ENCODE measurements at regions not wholly inside any gene's neighbourhood (a gene's known extent, or its start where the extent isn't known, plus 50 kb on each side); places are given as distances from the start of the nearest gene placed in this dataset.

DNA sequence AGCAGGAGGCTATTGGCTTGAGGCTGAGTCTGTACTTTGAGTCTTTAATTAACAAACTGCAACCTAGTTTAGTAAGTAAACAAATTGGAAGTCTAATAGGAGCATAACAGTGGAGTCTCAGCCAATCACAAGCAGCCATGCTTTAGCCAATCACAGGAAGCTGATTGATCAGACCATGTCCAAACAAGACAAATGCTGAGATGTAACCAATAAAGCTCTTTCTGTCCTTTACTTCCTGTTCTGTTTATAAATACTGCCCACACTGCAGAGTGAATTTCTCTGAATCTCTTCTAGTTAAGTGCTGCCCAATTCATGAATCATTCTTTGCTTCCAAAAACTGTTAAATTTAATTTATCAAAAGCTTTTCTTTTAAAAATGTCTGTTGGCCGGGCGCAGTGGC, 146.6 kb upstream of the DLX2 start:
- Histone ChIP-seq H3K27me3 (ENCODE audit: insufficient read depth, low read length) (no peaks in the 10 kb centered on the region), H3K4me3 (ENCODE audit: low read depth, low read length) (no peak overlapping the region), H2BK120ac (ENCODE audit: insufficient read depth, low read length, poor library complexity) (no peak overlapping the region), H4K12ac (ENCODE audit: low read depth, low read length) (no peak overlapping the region), H4K91ac (ENCODE audit: low read depth, low read length) (peak overlapping the region; percentile 93), H3K23ac (ENCODE audit: low read length) (no peak overlapping the region), H3K4ac (ENCODE audit: low read depth, low read length) (no peak overlapping the region), H3K4me1 (ENCODE audit: control insufficient read depth in 1 of 2, insufficient read depth in 2 of 2, low read length in 2 of 2) (peaks cover 30 to 42% of the 10 kb centered on the region in 2 experiments), H3K18ac (ENCODE audit: low read length) (no peak overlapping the region), H2AK5ac (ENCODE audit: low read length) (no peak overlapping the region), H3K27ac (ENCODE audit: low read depth, low read length) (peak overlapping the region; percentile 88), H2BK12ac (ENCODE audit: low read length) (no peak overlapping the region), H3K79me1 (ENCODE audit: low read length) (peaks cover 50% of the 10 kb centered on the region), H3K4me2 (ENCODE audit: low read length) (no peak overlapping the region), H3K9me3 (ENCODE audit: insufficient read depth, low read depth, low read length) (no peaks in the 10 kb centered on the region), H3K36me3 (ENCODE audit: control insufficient read depth in 1 of 2, insufficient read depth in 2 of 2, low read length in 2 of 2) (no peaks in the 10 kb centered on the region), H2AFZ (ENCODE audit: insufficient read depth, low read length, poor library complexity) (no peak overlapping the region), H3K14ac (ENCODE audit: low read length) (no peak overlapping the region), H3K9ac (ENCODE audit: low read length) (no peak overlapping the region), H3K79me2 (ENCODE audit: control insufficient read depth, insufficient read depth, low read length, poor library complexity) (peaks cover 8% of the 10 kb centered on the region), H2BK5ac (ENCODE audit: low read depth, low read length, poor library complexity) (peak overlapping the region; percentile 37), H4K8ac (ENCODE audit: low read depth, low read length) (no peak overlapping the region)
- WGBS (ENCODE audit: extremely low coverage, insufficient coverage, insufficient read length): no CpG with 5 or more reads among the region's 2 CpGs
- DNase-seq: no peak

DNA sequence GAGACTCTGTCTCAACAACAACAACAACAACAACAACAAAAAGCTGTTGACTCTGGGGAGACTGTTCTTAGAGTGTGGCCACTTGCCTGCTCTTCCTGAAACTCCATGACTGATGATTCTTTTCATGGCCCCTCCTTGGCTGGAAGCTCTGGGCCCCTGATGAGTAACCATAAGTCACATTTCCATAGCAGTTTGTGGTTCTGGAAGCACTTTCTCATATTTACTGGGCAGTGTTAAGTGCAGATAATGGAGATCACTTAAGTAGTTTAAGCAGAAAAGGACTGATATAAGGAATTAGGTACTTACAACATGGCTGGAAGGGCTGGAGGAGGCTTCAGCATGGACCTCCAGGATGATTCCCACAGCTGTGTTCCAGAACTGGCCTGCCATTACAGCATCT, 147.3 kb upstream of the DLX2 start:
- DNase-seq: no peak

DNA sequence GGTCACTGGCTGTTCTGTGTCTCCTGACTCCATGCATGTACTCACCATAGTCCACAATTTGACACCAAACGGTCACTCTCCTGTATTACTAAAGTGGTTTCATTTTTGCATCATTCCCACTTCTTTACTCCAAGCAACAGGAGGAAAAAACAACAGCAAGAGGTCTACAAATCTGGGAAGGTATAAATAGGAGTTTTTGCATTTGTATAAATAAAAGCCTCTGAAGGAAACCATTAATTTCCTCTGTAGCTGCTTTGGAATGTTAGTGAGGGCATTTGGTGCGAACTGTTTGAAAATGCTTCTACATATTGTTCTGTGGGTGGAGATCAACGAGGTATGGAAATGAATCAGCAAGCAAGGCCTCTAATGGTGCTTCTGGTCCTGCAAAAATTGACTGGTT, 148.5 kb upstream of the DLX2 start:
- Histone ChIP-seq H3K18ac (ENCODE audit: low read length) (peak overlapping the region; percentile 49), H3K9ac (ENCODE audit: low read length) (no peak overlapping the region), H2AFZ (ENCODE audit: insufficient read depth, low read length, poor library complexity) (peak overlapping the region; percentile 53), H2BK5ac (ENCODE audit: low read depth, low read length, poor library complexity) (peak overlapping the region; percentile 71), H3K79me2 (ENCODE audit: control insufficient read depth, insufficient read depth, low read length, poor library complexity) (peaks cover 8% of the 10 kb centered on the region), H3K4me1 (ENCODE audit: control insufficient read depth in 1 of 2, insufficient read depth in 2 of 2, low read length in 2 of 2) (peaks cover 30 to 42% of the 10 kb centered on the region in 2 experiments), H3K36me3 (ENCODE audit: control insufficient read depth in 1 of 2, insufficient read depth in 2 of 2, low read length in 2 of 2) (no peaks in the 10 kb centered on the region), H3K4me2 (ENCODE audit: low read length) (no peak overlapping the region), H3K9me3 (ENCODE audit: insufficient read depth, low read depth, low read length) (no peaks in the 10 kb centered on the region), H2BK120ac (ENCODE audit: insufficient read depth, low read length, poor library complexity) (peak overlapping the region; percentile 94), H3K4me3 (ENCODE audit: low read depth, low read length) (no peak overlapping the region), H3K4ac (ENCODE audit: low read depth, low read length) (no peak overlapping the region), H2AK5ac (ENCODE audit: low read length) (peak overlapping the region; percentile 32), H3K14ac (ENCODE audit: low read length) (peak overlapping the region; percentile 51), H4K12ac (ENCODE audit: low read depth, low read length) (no peak overlapping the region), H3K27ac (ENCODE audit: low read depth, low read length) (peak overlapping the region; percentile 88), H4K8ac (ENCODE audit: low read depth, low read length) (peak overlapping the region; percentile 8), H3K27me3 (ENCODE audit: insufficient read depth, low read length) (no peaks in the 10 kb centered on the region), H3K23ac (ENCODE audit: low read length) (no peak overlapping the region), H2BK12ac (ENCODE audit: low read length) (peak overlapping the region; percentile 100), H4K91ac (ENCODE audit: low read depth, low read length) (peak overlapping the region; percentile 99), H3K79me1 (ENCODE audit: low read length) (peaks cover 52% of the 10 kb centered on the region)
- no CpG with 5 or more reads among the region's 3 CpGs for WGBS (ENCODE audit: extremely low coverage, insufficient coverage, insufficient read length)
- peak in 1 of 2 donors; percentile 31 for DNase-seq

More for the DNA sequence above, 147.3 kb upstream of the DLX2 start:
- peak overlapping the region; percentile 82 for H2AK5ac ChIP-seq (ENCODE audit: low read length)
- no peak overlapping the region for H4K12ac ChIP-seq (ENCODE audit: low read depth, low read length)
- peak overlapping the region; percentile 66 for H4K8ac ChIP-seq (ENCODE audit: low read depth, low read length)
- H2BK5ac ChIP-seq (ENCODE audit: low read depth, low read length, poor library complexity): peak overlapping the region; percentile 76
- H3K23ac ChIP-seq (ENCODE audit: low read length): no peak overlapping the region
- H3K27me3 ChIP-seq (ENCODE audit: insufficient read depth, low read length): no peaks in the 10 kb centered on the region
- H4K91ac ChIP-seq (ENCODE audit: low read depth, low read length): peak overlapping the region; percentile 93
- no peaks in the 10 kb centered on the region for H3K36me3 ChIP-seq (ENCODE audit: control insufficient read depth in 1 of 2, insufficient read depth in 2 of 2, low read length in 2 of 2)
- peaks cover 30 to 42% of the 10 kb centered on the region in 2 experiments for H3K4me1 ChIP-seq (ENCODE audit: control insufficient read depth in 1 of 2, insufficient read depth in 2 of 2, low read length in 2 of 2)
- peak overlapping the region; percentile 33 for H2AFZ ChIP-seq (ENCODE audit: insufficient read depth, low read length, poor library complexity)
- no peaks in the 10 kb centered on the region for H3K9me3 ChIP-seq (ENCODE audit: insufficient read depth, low read depth, low read length)
- H3K9ac ChIP-seq (ENCODE audit: low read length): no peak overlapping the region
- peaks cover 8% of the 10 kb centered on the region for H3K79me2 ChIP-seq (ENCODE audit: control insufficient read depth, insufficient read depth, low read length, poor library complexity)
- peaks cover 50% of the 10 kb centered on the region for H3K79me1 ChIP-seq (ENCODE audit: low read length)
- peak overlapping the region; percentile 77 for H3K18ac ChIP-seq (ENCODE audit: low read length)
- H2BK12ac ChIP-seq (ENCODE audit: low read length): peak overlapping the region; percentile 97
- H3K4ac ChIP-seq (ENCODE audit: low read depth, low read length): peak overlapping the region; percentile 76
- peak overlapping the region; percentile 93 for H2BK120ac ChIP-seq (ENCODE audit: insufficient read depth, low read length, poor library complexity)
- peak overlapping the region; percentile 79 for H3K14ac ChIP-seq (ENCODE audit: low read length)
- no peak overlapping the region for H3K4me3 ChIP-seq (ENCODE audit: low read depth, low read length)
- no peak overlapping the region for H3K4me2 ChIP-seq (ENCODE audit: low read length)
- peak overlapping the region; percentile 88 for H3K27ac ChIP-seq (ENCODE audit: low read depth, low read length)

DNA sequence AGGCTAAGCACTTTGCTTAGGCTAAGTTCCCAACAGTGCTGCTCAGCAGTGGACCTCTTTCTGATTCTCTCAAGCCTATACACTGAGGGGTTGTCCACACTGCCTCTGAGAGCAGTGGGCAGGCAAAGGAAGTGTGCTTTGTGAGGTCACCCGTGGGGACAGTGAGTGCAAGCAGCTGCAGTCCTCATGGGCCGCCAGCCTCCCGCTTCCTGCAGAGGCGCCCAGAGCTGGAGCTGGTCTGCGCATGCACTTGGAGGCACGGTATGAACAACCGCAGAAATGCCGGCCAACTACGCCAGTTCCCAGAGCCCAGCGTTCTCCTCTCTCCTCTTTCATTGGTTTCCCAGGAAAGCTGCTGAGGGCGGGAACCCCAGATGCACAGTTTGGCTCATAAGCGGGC, 149.5 kb upstream of the DLX2 start:
- H3K9ac ChIP-seq (ENCODE audit: low read length): peak overlapping the region; percentile 2
- peak overlapping the region; percentile 20 for H2AFZ ChIP-seq (ENCODE audit: insufficient read depth, low read length, poor library complexity)
- H3K14ac ChIP-seq (ENCODE audit: low read length): peak overlapping the region; percentile 93
- no peak for DNase-seq
- H3K4me3 ChIP-seq (ENCODE audit: low read depth, low read length): no peak overlapping the region
- peak overlapping the region; percentile 92 for H3K18ac ChIP-seq (ENCODE audit: low read length)
- H3K4me1 ChIP-seq (ENCODE audit: control insufficient read depth in 1 of 2, insufficient read depth in 2 of 2, low read length in 2 of 2): peaks cover 30 to 42% of the 10 kb centered on the region in 2 experiments
- no CpG with 5 or more reads among the region's 12 CpGs for WGBS (ENCODE audit: extremely low coverage, insufficient coverage, insufficient read length)
- H4K12ac ChIP-seq (ENCODE audit: low read depth, low read length): peak overlapping the region; percentile 64
- H3K4me2 ChIP-seq (ENCODE audit: low read length): no peak overlapping the region
- no peak overlapping the region for H3K23ac ChIP-seq (ENCODE audit: low read length)
- H3K27me3 ChIP-seq (ENCODE audit: insufficient read depth, low read length): no peaks in the 10 kb centered on the region
- H4K91ac ChIP-seq (ENCODE audit: low read depth, low read length): peak overlapping the region; percentile 99
- peak overlapping the region; percentile 91 for H2AK5ac ChIP-seq (ENCODE audit: low read length)
- no peaks in the 10 kb centered on the region for H3K36me3 ChIP-seq (ENCODE audit: control insufficient read depth in 1 of 2, insufficient read depth in 2 of 2, low read length in 2 of 2)
- peak overlapping the region; percentile 100 for H2BK12ac ChIP-seq (ENCODE audit: low read length)
- peaks cover 8% of the 10 kb centered on the region for H3K79me2 ChIP-seq (ENCODE audit: control insufficient read depth, insufficient read depth, low read length, poor library complexity)
- H3K79me1 ChIP-seq (ENCODE audit: low read length): peaks cover 49% of the 10 kb centered on the region
- peak overlapping the region; percentile 28 for H3K27ac ChIP-seq (ENCODE audit: low read depth, low read length)
- peak overlapping the region; percentile 71 for H2BK5ac ChIP-seq (ENCODE audit: low read depth, low read length, poor library complexity)
- no peaks in the 10 kb centered on the region for H3K9me3 ChIP-seq (ENCODE audit: insufficient read depth, low read depth, low read length)
- H4K8ac ChIP-seq (ENCODE audit: low read depth, low read length): peak overlapping the region; percentile 82
- H3K4ac ChIP-seq (ENCODE audit: low read depth, low read length): peak overlapping the region; percentile 76
- H2BK120ac ChIP-seq (ENCODE audit: insufficient read depth, low read length, poor library complexity): peak overlapping the region; percentile 94
